HepG2 (cell line): ENCODE measurements at regions not wholly inside any gene's neighbourhood (a gene's known extent, or its start where the extent isn't known, plus 50 kb on each side); places are given as distances from the start of the nearest gene placed in this dataset.

Experiments used
- ADNP ChIP-seq: sonication (generic); formaldehyde crosslinking; IDR thresholded peaks from 2 replicates; pipeline ENCODE4 v1.4.0; 2020; ENCODE audit warnings: missing genetic modification reagents
- BCL6 ChIP-seq: IDR thresholded peaks from 2 replicates; pipeline ENCODE4 v1.6.1; 2016; ENCODE audit warnings: missing genetic modification reagents, missing compliant biosample characterization
- JUN ChIP-seq: sonication (generic); formaldehyde crosslinking; IDR thresholded peaks from 2 replicates; pipeline ENCODE4 v1.4.0; 2020; ENCODE audit warnings: mild to moderate bottlenecking, missing genetic modification reagents
- KLF16 ChIP-seq, 2 experiments: sonication (generic) in 1 of 2; formaldehyde crosslinking in 1 of 2; IDR thresholded peaks; 2 replicates each; pipeline versions ENCODE4 v1.6.1 to v1.8.0; 2016 to 2023; ENCODE audit warnings: missing genetic modification reagents in 2 of 2, missing compliant biosample characterization in 1 of 2
- MEIS1 ChIP-seq: sonication (generic); formaldehyde crosslinking; IDR thresholded peaks from 2 replicates; pipeline ENCODE4 v1.9.0; 2021; ENCODE audit warnings: mild to moderate bottlenecking, missing genetic modification reagents, moderate library complexity, borderline replicate concordance
- PRPF4 ChIP-seq: fragments of 200-400 bp; formaldehyde crosslinking; IDR thresholded peaks from 2 replicates; pipeline ENCODE4 v1.6.1; 2016; ENCODE audit warnings: low read length, low read depth; ENCODE audit not compliant: poor library complexity, severe bottlenecking
- SMAD9 ChIP-seq: sonication (generic); formaldehyde crosslinking; IDR thresholded peaks from 2 replicates; pipeline ENCODE4 v1.5.1; 2020; ENCODE audit warnings: mild to moderate bottlenecking, missing genetic modification reagents
- SP5 ChIP-seq: IDR thresholded peaks from 2 replicates; pipeline ENCODE4 v1.6.1; 2016; ENCODE audit warnings: low read depth, borderline replicate concordance
- TGIF2 ChIP-seq: IDR thresholded peaks from 2 replicates; pipeline ENCODE4 v1.6.1; 2016; ENCODE audit warnings: control low read depth, missing compliant biosample characterization
- ZFY ChIP-seq: sonication (generic); formaldehyde crosslinking; IDR thresholded peaks from 2 replicates; pipeline ENCODE4 v1.4.0; 2020; ENCODE audit warnings: missing genetic modification reagents
- ZNF34 ChIP-seq: sonication (generic); formaldehyde crosslinking; IDR thresholded peaks from 2 replicates; pipeline ENCODE4 v1.4.0; 2020; ENCODE audit warnings: mild to moderate bottlenecking, missing genetic modification reagents, borderline replicate concordance
- ZNF713 ChIP-seq: sonication (generic); formaldehyde crosslinking; IDR thresholded peaks from 2 replicates; pipeline ENCODE4 v1.4.0; 2020; ENCODE audit warnings: mild to moderate bottlenecking, missing genetic modification reagents
- TF ChIP-seq, protein P1 (sequence below): sonication (generic); formaldehyde crosslinking; IDR thresholded peaks from 2 replicates; pipeline ENCODE4 v1.5.1; 2020; ENCODE audit warnings: mild to moderate bottlenecking, missing genetic modification reagents
- TF ChIP-seq, protein P2 (sequence below): sonication (generic); formaldehyde crosslinking; IDR thresholded peaks from 2 replicates; pipeline ENCODE4 v1.4.0; 2020; ENCODE audit warnings: missing genetic modification reagents, borderline replicate concordance
- TF ChIP-seq, protein P3 (sequence below), 2 experiments: sonication (generic) in 1 of 2; formaldehyde crosslinking in 1 of 2; IDR thresholded peaks; 2 replicates each; pipeline versions ENCODE4 v1.4.0 to v1.6.1; 2018 to 2020; ENCODE audit warnings: missing genetic modification reagents in 2 of 2, borderline replicate concordance in 1 of 2, low read depth in 1 of 2, mild to moderate bottlenecking in 1 of 2, missing biosample characterization in 1 of 2
- TF ChIP-seq, protein P4 (sequence below): sonication (generic); formaldehyde crosslinking; IDR thresholded peaks from 2 replicates; pipeline ENCODE4 v1.4.0; 2020; ENCODE audit warnings: mild to moderate bottlenecking, missing genetic modification reagents
- TF ChIP-seq, protein P5 (sequence below): IDR thresholded peaks from 2 replicates; pipeline ENCODE4 v1.6.1; 2016; ENCODE audit warnings: low read depth, control low read depth

DNA sequence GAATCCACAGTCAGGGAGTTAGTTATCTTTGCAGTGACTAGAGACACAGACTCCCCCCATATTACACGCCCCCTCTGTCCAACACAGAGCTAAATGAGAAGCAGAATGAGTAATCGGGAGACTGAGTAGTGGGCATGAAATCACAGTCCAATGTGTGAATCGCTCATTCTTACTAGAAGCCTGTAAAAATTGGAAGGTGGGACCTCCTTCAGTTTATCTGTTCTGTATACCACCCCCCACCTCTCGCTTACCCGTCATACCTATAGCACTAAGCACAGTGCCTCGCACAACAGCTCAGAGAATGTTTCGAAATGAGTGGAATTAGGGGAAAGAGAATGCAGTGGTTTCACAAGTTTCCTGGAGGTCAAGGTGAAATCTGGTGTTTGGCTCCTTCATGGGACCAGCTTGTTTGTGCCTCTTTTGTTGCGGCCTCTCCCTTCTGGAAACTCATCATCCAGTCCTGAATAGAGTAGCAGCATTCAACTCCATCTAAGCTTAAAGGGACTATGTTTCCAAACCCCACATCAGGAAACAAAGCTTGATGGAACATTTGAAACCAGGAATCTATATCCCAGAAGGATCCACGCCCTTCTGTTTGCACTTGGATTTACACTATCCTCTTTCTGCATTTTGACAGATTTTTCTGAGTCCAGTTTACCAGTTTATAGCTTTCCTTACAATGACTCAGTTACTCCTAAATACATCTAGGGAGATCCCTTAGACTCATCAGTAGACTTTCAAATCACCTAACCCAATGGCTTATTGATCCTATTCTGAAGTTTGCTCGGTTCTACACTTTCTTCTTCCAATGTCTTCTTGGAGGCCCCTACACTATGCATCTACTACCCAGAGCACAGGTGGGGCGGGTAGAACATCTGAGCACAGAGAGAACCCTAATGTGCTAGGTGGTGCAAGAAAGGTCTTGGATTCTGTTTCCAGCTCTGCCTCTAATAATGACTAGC, 59.2 kb upstream of the PIM1 start (continued):
- TF ChIP-seq, protein P1, sequence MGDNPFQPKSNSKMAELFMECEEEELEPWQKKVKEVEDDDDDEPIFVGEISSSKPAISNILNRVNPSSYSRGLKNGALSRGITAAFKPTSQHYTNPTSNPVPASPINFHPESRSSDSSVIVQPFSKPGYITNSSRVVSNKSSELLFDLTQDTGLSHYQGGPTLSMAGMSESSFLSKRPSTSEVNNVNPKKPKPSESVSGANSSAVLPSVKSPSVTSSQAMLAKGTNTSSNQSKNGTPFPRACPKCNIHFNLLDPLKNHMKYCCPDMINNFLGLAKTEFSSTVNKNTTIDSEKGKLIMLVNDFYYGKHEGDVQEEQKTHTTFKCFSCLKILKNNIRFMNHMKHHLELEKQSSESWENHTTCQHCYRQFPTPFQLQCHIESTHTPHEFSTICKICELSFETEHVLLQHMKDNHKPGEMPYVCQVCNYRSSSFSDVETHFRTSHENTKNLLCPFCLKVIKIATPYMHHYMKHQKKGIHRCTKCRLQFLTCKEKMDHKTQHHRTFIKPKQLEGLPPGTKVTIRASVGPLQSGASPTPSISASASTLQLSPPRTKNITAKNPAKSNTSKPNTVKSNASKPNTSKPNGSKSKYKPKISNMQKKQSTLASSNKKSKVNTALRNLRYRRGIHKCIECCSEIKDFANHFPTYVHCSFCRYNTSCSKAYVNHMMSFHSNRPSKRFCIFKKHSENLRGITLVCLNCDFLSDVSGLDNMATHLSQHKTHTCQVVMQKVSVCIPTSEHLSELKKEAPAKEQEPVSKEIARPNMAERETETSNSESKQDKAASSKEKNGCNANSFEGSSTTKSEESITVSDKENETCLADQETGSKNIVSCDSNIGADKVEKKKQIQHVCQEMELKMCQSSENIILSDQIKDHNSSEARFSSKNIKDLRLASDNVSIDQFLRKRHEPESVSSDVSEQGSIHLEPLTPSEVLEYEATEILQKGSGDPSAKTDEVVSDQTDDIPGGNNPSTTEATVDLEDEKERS: no peak
- TF ChIP-seq ZFY (CRISPR knock-in tag): peak; percentile 15
- no peak for TF ChIP-seq PRPF4
- TF ChIP-seq, protein P2, sequence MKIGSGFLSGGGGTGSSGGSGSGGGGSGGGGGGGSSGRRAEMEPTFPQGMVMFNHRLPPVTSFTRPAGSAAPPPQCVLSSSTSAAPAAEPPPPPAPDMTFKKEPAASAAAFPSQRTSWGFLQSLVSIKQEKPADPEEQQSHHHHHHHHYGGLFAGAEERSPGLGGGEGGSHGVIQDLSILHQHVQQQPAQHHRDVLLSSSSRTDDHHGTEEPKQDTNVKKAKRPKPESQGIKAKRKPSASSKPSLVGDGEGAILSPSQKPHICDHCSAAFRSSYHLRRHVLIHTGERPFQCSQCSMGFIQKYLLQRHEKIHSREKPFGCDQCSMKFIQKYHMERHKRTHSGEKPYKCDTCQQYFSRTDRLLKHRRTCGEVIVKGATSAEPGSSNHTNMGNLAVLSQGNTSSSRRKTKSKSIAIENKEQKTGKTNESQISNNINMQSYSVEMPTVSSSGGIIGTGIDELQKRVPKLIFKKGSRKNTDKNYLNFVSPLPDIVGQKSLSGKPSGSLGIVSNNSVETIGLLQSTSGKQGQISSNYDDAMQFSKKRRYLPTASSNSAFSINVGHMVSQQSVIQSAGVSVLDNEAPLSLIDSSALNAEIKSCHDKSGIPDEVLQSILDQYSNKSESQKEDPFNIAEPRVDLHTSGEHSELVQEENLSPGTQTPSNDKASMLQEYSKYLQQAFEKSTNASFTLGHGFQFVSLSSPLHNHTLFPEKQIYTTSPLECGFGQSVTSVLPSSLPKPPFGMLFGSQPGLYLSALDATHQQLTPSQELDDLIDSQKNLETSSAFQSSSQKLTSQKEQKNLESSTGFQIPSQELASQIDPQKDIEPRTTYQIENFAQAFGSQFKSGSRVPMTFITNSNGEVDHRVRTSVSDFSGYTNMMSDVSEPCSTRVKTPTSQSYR (CRISPR knock-in tag): peak; percentile 88
- TF ChIP-seq SMAD9 (CRISPR knock-in tag): no peak
- TF ChIP-seq, protein P3, sequence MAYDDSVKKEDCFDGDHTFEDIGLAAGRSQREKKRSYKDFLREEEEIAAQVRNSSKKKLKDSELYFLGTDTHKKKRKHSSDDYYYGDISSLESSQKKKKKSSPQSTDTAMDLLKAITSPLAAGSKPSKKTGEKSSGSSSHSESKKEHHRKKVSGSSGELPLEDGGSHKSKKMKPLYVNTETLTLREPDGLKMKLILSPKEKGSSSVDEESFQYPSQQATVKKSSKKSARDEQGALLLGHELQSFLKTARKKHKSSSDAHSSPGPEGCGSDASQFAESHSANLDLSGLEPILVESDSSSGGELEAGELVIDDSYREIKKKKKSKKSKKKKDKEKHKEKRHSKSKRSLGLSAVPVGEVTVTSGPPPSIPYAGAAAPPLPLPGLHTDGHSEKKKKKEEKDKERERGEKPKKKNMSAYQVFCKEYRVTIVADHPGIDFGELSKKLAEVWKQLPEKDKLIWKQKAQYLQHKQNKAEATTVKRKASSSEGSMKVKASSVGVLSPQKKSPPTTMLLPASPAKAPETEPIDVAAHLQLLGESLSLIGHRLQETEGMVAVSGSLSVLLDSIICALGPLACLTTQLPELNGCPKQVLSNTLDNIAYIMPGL (CRISPR knock-in tag; IDR thresholded peaks at IDR 0.05; ENCODE audit: borderline replicate concordance in 1 of 2, low read depth in 1 of 2): peak in 1 of 2 experiments; percentile 24; a peak in 1 of 4 replicates
- TF ChIP-seq BCL6 (CRISPR knock-in tag): peak; percentile 97
- TF ChIP-seq KLF16 (CRISPR knock-in tag; IDR thresholded peaks at IDR 0.05): peak in 1 of 2 experiments; percentile 91; a peak in 1 of 4 replicates
- TF ChIP-seq ADNP (CRISPR knock-in tag): no peak
- TF ChIP-seq ZNF34: peak; percentile 33; the same call in 1 of the 2 replicates
- TF ChIP-seq, protein P4, sequence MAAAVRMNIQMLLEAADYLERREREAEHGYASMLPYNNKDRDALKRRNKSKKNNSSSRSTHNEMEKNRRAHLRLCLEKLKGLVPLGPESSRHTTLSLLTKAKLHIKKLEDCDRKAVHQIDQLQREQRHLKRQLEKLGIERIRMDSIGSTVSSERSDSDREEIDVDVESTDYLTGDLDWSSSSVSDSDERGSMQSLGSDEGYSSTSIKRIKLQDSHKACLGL: no peak
- 0 out of 2 replicates have a peak, but pooled peaks have one; percentile 50 for TF ChIP-seq MEIS1 (CRISPR knock-in tag)
- TF ChIP-seq SP5 (CRISPR knock-in tag): peak; percentile 59
- TF ChIP-seq, protein P5, sequence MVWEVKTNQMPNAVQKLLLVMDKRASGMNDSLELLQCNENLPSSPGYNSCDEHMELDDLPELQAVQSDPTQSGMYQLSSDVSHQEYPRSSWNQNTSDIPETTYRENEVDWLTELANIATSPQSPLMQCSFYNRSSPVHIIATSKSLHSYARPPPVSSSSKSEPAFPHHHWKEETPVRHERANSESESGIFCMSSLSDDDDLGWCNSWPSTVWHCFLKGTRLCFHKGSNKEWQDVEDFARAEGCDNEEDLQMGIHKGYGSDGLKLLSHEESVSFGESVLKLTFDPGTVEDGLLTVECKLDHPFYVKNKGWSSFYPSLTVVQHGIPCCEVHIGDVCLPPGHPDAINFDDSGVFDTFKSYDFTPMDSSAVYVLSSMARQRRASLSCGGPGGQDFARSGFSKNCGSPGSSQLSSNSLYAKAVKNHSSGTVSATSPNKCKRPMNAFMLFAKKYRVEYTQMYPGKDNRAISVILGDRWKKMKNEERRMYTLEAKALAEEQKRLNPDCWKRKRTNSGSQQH (CRISPR knock-in tag): 0 out of 2 replicates have a peak, but pooled peaks have one; percentile 65
- no peak for TF ChIP-seq ZNF713
- TF ChIP-seq TGIF2 (CRISPR knock-in tag): peak; percentile 63
- TF ChIP-seq JUN: no peak
